HG03066 (cell line): ENCODE measurements at regions not wholly inside any gene's neighbourhood (a gene's known extent, or its start where the extent isn't known, plus 50 kb on each side); places are given as distances from the start of the nearest gene placed in this dataset.
"Not testable (repeated sequence)": the region's sequence is repeated elsewhere in the genome, so short reads cannot be mapped to it uniquely, and the experiment has no call there.

Source experiments
- ATAC-seq: cut with Tn5 transposase; IDR thresholded peaks from one replicate; pipeline ENCODE4 v1.9.1; 2021; ENCODE audit warnings: low read depth; ENCODE audit not compliant: unreplicated experiment

DNA sequence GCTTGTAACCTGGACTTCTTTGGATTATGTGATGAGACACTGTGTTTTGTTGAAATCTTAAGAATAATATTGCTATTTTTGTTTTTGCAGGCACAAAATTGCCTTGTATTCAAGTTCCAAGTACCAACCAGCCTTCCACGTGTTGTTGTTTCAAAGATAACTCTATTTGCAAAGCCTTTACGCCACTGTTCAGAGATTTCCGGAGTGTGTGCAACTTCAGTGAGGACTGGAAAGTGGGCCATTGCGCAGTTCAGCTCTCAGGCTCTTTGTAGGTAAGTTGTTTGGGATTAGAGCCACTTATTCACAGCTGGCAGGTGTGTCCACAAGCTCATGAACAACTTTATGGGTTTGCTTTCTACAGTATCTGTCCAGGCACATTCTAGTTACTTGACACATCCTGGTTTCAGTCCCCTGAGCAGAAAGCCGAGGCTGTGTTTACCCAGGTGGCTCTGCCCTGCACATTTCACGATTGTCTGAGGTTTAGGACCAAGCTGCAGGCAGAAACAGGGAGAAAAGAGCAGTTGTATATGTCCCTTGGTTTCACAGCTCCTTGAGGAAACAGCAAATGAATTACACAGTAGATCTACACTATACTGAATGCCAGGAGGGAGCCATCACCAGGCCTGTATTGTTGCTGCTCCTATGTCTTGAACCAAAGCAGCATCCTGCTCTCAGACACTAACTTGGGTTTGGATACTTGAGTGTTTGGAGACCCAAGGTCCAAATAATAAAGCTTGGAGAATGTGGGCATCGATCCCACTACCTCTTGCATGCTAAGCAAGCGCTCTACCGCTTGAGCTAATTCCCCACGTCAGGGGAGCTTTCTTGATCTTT lies 136.1 kb upstream of the ZNF322 start:
- ATAC-seq = not testable (repeated sequence)

DNA sequence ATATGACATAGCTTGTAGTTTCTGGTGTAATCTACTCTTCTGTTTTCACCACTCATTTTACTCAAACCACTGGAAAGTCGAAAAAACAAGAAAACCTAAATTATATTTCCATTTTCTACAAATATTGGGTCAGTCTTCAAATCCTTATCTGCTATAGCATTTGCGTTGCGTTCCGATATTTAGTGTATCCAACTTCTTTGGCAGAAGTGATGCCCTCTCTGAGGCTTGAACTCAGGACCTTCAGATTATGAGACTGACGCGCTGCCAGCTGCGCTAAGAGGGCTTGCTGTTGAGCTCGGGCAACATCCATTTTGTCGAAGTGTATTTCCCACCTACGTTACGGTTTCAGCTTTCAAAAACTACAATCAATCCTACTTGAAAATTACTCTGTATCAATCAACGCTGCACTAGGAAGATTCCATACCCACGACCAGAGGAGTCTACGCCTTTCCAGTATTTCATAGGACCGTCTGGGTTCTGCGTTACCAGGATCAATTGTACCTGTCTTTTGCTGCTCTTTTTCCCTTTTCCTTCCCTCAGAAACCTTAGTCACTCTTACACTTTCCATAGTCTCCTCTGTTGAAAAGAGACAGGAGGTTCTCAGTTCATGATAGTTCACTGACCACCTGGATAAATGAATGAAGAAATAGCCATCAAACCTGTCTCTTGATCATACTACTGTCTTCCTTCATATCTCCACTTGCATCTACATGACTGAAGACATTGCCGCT lies 140.5 kb upstream of the ZNF322 start:
- not testable (repeated sequence) for ATAC-seq

DNA sequence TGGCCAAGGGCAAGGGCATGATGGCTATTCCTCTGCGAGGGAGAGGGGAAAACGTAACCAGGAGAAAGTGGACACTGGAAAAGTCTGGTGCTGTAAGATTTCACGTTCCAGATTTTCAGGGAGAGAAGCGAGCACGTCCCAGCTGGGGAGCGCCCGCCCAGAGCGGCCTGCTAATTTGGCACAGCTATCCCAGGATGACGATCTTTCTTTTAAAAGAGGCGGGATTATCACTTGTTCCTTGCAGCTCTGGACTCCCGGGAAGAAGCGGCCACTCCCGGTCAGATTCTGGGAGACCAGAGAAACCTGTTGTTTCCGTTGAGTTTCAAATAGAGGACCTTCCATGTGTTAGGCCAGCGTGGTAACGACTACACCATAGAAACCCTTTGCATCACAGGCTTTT lies 144.2 kb upstream of the ZNF322 start:
- ATAC-seq = not testable (repeated sequence)

DNA sequence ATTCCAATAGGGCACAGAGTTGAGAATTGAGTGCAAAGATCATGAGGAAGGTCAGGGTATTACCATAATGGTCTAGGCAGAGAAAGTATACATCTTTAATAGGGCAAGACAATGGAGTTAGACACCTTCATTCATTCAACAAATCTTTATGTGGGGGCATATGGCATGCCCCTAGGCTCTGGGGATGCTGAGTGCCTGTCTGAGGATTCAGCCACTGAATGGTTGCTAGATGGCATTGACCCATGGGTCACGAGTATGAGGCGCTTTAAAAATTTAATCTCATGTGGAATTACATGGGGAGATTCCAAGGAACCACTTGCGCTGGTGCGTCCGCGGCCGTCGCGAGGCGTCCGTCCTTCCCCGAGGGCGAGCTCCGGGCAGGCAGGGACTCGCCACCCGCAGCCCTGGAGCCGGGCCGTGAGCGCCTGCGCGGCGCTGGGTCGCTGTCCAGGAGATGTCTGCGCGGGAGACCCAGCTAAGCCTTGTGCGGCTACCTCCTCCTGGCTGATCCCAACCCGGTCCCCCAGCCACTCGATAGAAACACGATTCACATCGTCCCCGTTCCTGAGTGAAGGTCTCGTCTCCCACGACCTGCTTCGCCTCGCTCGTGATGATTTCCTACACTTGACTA lies 152.1 kb upstream of the ZNF322 start:
- not testable (repeated sequence) for ATAC-seq

DNA sequence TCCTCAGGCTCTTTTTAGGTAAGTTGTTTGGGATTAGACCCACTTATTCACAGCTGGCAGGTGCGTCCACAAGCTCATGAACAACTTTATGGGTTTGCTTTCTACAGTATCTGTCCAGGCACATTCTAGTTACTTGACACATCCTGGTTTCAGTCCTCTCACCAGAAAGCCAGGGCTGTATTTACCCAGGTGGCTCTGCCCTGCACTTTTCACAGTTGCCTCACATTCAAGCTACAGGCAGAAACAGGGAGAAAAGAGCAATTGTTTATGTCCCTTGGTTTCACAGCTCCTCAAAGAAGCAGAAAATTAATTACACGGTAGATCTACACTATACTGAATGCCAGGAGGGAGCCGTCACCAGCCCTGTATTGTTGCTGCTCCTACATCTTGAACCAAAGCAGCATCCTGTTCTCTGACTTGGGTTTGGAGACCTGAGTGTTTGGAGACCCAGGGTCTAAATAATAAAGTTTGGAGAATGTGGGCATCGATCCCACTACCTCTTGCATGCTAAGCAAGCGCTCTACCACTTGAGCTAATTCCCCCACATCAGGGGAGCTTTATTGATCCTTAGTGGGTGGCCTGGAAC lies 159.2 kb upstream of the ZNF322 start:
- ATAC-seq = not testable (repeated sequence)

DNA sequence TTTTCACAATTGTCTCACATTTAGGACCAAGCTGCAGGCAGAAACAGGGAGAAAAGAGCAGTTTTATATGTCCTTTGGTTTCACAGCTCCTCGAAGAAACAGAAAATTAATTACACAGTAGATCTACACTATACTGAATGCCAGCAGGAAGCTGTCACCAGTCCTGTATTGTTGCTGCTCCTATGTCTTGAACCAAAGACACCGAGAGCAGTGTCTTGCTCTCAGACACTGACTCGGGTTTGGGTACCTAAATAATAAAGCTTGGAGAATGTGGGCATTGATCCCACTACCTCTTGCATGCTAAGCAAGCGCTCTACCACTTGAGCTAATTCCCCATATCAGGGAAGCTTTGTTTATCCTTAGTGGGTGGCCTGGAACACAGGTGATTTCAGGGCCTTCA lies 168.4 kb upstream of the ZNF322 start:
- ATAC-seq = not testable (repeated sequence)

DNA sequence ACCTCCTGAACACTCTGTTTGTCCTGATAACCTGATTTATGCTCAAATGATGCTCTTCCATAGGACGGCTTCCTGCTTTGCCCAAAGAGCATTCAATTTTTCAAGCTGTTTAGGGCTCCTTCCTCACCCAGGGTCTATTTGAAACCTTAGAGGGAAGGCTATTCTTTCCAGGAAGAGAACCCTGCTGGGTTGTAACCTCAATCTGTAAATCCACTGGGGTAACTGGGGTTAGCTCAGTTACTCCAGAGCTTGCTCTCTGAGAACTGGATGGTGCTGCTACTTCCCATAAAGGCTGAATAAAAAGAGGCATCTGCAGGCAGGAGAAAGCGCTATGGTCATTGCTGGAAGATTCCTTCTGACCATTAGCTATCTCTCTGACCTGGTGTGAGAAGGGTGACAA lies 169.9 kb upstream of the ZNF322 start:
- not testable (repeated sequence) for ATAC-seq

DNA sequence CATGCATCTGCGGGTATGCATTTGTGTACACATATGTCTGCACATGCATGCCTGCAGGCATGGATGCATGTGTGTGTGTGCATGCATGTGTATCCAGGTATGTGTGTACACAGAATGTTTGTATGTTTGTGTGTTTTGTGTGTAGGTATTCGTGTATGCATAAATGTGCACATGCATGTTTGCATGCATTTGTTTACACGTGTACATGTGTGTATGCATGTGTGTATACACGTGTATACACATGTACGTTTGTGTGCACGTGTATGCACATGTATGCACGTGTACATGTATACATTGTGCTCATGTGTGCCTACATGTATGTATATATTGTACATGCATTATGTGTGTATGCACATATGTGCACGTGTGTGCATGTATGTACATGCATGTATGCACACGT lies 171.4 kb upstream of the ZNF322 start:
- ATAC-seq = not testable (repeated sequence)

DNA sequence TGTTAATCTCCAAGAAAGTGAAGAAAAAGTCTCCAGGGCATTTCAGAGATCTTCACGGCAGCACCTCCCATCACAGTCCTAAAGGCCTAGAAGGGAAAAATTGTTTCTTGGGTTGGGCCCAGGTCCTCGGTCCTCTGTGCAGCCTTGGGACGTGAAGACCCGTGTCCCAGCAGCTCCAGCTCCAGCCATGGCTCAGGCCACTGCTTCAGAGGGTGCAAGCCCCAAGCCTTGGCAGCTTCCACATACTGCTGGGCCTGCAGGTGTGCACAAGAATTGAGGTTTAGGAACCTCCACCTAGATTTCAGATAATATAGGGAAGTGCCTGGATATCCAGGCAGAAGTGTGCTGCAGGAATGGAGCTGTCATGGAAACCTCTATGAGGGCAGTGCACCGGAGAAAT lies 176.2 kb upstream of the ZNF322 start:
- not testable (repeated sequence) for ATAC-seq

DNA sequence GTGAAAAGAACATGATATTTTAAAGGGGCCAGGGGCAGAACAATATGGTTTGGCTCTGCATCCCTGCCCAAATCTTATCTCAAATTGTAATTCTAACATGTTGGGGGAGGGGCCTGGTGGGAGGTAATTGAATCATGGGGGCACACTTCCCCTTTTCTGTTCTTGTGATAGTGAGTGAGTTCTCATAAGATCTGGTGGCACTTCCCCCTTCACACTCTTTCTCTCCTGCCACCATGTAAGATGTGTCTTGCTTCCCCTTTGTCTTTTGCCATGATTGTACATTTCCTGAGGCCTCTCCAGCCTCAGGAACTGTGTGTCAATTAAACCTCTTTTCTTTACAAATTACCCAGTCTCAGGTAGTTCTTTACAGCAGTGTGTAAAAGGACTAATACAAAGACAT lies 177.1 kb upstream of the ZNF322 start:
- ATAC-seq = not testable (repeated sequence)

DNA sequence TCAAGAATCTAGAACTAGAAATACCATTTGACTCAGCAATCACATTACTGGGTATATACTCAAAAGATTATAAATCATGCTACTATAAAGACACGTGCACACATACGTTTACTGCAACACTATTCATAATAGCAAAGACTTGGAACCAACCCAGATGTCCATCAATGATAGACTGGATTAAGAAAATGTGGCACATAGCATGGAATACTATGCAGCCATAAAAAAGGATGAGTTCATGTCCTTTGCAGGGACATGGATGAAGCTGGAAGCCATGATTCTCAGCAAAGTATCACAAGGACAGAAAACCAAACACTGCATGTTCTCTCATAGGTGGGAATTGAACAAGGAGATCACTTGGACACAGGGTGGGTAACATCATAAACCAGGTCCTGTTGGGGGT lies 185.3 kb upstream of the ZNF322 start:
- ATAC-seq = not testable (repeated sequence)

DNA sequence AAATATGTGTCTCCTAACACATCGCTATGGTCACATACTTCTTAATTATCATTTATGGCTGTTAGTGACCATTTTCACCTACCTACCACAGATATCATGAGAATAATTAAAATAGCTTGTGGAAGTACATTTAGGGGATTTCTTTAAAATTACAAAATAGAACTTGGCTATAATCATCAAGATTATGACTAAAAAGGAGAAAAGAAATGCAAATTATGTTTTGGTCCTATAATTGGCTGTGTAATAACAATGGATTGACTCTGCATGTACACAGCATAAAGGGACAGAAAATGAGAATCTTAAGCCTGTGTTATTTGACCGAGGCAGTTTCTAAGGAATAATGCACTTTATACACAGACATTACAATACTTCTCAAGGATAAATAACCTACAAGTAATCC lies 197.7 kb upstream of the ZNF322 start:
- not testable (repeated sequence) for ATAC-seq

DNA sequence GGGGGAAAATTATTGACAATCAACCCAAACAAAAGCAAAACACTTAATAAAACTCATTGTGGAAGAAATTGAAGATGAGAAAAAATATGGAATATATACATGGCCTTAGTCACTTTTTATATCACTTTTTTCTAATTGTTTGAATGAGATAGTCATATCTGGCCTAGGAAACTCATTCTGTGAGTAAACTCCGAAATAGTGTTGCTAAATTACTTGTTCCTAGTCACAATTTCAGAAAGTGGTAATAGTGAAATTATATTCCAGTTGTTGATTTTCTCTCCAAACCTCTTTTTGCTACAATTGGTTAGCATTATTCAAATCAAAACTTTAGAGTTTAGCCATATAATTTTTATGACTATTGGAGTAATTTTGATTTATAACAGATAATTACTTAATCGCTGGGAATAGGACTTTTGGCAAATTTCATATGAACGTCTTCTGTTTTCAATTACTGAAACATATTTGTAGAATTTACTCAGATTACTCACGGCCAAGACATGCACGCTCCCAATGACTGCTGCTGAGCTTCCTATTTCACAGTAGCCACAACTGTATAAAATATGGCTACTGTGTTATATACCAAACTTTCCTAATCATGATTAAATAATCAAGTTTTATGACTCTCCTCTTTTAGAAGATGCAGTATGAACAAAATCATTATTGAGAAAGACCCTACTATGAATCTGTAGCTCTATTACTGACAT lies 199.7 kb upstream of the ZNF322 start:
- not testable (repeated sequence) for ATAC-seq

DNA sequence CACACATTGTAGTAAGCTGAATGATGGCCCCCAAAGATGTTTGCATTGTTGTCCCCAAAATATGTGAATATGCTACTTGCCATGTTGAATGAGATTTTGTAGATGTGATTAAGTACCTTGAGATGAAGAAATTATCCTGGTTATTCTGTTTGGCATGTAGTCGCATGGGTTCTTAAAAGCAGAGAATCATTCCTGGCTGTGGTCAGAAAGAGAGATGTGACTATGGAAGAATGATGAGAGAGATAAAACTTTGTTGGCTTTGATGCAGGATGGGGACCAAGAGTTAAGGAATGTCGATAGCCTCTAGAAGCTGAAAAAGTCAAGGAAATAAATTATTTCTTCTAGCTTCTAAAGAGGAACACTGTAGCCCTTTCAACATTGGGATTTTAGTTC lies 200.2 kb upstream of the ZNF322 start:
- ATAC-seq = not testable (repeated sequence)

DNA sequence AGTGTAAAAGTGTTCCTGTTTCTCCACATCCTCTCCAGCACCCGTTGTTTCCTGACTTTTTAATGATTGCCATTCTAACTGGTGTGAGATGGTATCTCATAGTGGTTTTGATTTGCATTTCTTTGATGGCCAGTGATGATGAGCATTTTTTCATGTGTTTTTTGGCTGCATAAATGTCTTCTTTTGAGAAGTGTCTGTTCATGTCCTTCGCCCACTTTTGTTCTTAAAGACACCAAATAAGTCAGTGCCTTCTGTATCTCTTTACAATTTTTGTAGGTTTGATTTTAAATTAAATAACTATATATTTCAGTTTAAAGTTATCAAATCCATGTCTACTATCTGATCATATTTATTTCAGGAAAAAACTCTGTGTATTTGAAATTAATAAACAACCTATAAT lies 202.4 kb upstream of the ZNF322 start:
- ATAC-seq = not testable (repeated sequence)

DNA sequence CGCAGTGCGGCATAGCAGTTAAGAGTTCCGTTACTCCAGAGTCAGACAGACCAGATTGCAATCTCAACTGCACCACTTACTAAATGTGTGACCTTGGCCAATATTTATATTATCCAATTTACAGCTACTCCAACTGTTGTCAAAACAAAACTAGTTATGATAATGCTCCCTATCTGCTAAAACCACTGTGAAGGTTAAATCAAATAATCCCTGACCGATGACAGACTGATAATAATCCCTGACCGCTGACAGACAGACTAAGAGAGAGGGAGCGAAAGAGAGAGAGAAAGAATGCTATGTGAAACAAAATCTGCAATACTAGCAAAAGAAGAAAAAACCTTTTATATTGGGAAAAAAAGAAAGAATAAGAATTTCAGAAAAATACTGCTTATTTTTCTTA lies 204.1 kb upstream of the ZNF322 start:
- ATAC-seq = not testable (repeated sequence)

DNA sequence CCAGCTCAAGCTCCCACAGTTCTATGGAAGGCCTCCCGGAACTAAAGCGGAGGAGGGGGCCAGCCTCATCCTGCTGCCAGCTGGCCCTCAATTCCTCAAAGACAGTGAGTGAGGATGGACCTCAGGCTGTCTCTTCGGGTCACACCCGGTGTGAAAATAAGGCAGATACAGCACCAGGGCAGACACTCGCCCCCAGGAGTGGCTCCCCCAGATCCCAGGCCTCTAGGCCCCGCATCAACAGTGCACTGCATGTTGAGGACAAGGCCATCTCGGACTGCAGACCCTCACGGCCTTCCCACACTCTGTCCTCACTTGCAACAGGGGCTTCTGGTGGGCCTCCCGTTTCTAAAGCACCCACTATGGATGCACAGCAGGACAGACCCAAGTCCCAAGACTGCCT lies 239.2 kb upstream of the ZNF322 start:
- not testable (repeated sequence) for ATAC-seq

DNA sequence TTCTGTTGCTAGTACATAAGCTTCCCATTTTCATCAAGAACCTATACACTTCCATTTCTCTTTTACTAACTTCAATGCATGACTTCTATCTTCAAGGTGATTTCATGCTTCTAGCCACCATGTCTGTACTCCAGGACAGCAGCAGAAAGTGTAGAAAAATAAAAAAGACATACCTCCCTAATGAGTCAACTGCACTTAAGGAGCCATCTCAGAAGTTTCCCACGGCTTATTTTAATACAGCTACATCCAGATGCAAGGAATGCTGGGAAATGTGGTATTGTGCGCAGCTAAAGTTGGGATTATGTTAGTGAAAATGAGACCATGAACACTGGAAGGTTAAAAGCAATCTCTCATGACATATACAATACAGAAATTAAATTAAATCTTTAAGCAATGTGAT lies 264.7 kb upstream of the ZNF322 start:
- not testable (repeated sequence) for ATAC-seq

DNA sequence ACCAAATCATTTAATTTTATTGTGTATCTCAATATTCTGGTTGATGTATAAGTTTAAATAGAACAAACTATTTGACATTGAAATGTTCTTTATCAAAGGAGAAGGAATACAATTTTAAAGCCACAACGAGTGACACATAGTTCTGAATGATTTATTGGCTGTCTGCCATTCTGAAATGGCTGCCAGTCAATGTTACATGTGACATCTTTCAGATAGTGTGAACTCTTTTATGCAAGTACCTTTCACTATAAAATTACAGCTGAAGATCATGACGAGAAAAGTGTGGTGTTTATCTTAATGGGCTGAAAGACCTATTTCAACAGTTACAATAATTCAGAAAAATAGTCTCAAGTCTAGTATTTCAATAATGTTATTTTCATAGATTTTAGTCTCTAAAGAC lies 268.6 kb upstream of the ZNF322 start:
- not testable (repeated sequence) for ATAC-seq

DNA sequence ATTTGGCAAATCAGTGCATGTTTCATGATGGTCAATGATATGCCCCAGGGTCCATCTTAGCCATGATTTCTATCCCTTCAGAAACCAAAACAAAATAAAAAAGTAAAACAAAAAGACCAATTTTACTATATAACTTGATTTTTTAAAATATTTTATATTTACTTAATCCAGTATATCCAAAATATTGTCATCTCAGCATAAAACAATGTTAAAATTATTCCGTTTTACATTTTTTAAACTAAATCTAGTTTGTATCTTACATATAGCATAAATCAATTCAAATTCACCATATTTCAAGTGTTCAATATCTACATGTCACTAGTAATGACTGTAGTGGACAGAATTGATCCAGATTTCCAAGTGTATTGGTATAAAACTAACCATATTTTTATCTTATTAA lies 277.7 kb upstream of the ZNF322 start:
- not testable (repeated sequence) for ATAC-seq
